ENCODE measurements at regions not wholly inside any gene's neighbourhood (a gene's known extent, or its start where the extent isn't known, plus 50 kb on each side); places are given as distances from the start of the nearest gene placed in this dataset.

- ATAC-seq (no peak), DNase-seq (no peak)
- intact Hi-C loops (cut with DNase I): no loop called here
- no peak for TF ChIP-seq CTCF (IDR thresholded peaks at IDR 0.05)
- Histone ChIP-seq H3K9me3 (no peaks in the 10 kb centered on the region), H3K36me3 (no peaks in the 10 kb centered on the region), H3K4me1 (no peaks in the 10 kb centered on the region), H3K27me3 (ENCODE audit: low read depth) (no peaks in the 10 kb centered on the region), H3K4me3 (no peak overlapping the region), H3K27ac (no peak overlapping the region)
Observed at GRCh38 chr5:58201922-58202648, 257.8 kb downstream of the PLK2 start.

GRCh38 chr5:58200451-58200850 lies 259.4 kb downstream of the PLK2 start:
- no peaks in the 10 kb centered on the region for H3K36me3 ChIP-seq
- H3K27me3 ChIP-seq (ENCODE audit: low read depth): no peaks in the 10 kb centered on the region
- intact Hi-C loops (cut with DNase I): no loop called here
- H3K4me3 ChIP-seq: no peak overlapping the region
- no peaks in the 10 kb centered on the region for H3K9me3 ChIP-seq
- ATAC-seq (no peak), DNase-seq (no peak)
- TF ChIP-seq CTCF (IDR thresholded peaks at IDR 0.05): no peak
- H3K27ac ChIP-seq: no peak overlapping the region
- H3K4me1 ChIP-seq: no peaks in the 10 kb centered on the region

- DNase-seq (no peak), ATAC-seq (no peak)
- no peaks in the 10 kb centered on the region for H3K9me3 ChIP-seq
- intact Hi-C loops (cut with DNase I): no loop called here
- H3K4me3 ChIP-seq: no peak overlapping the region
- no peak overlapping the region for H3K27ac ChIP-seq
- H3K27me3 ChIP-seq (ENCODE audit: low read depth): no peaks in the 10 kb centered on the region
- no peaks in the 10 kb centered on the region for H3K36me3 ChIP-seq
- H3K4me1 ChIP-seq: no peaks in the 10 kb centered on the region
- TF ChIP-seq CTCF (IDR thresholded peaks at IDR 0.05): no peak
Observed at GRCh38 chr5:58199087-58199486, 260.8 kb downstream of the PLK2 start.

- Histone ChIP-seq H3K36me3 (no peaks in the 10 kb centered on the region), H3K27ac (no peak overlapping the region), H3K27me3 (ENCODE audit: low read depth) (no peaks in the 10 kb centered on the region), H3K4me1 (no peaks in the 10 kb centered on the region), H3K9me3 (no peaks in the 10 kb centered on the region), H3K4me3 (no peak overlapping the region)
- TF ChIP-seq CTCF (IDR thresholded peaks at IDR 0.05): no peak
- no peak for DNase-seq
- ATAC-seq: no peak
- intact Hi-C loops (cut with DNase I): no loop called here
Observed at GRCh38 chr5:58198330-58198729, 261.6 kb downstream of the PLK2 start.

DNA sequence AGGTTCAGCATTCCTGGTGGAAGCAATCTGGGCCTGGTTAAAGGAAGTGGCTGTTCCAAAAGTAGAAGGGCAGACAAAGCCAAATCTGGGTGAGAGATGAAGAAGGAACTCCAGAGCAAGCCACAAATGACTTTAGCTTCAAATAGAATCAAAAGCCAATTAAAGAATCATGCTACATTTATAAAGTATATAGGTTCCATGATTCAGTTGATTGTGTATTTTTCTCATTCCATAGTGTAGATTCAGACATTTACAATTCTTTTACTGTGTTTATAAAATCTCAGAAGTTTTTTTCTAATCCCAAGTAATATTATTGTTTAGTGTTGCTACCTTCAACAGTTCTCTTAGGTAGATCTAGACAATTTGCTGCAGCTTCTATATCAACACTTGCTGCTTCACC lies 262.0 kb downstream of the PLK2 start:
- H3K4me1 ChIP-seq: no peaks in the 10 kb centered on the region
- DNase-seq (no peak), ATAC-seq (no peak)
- intact Hi-C loops (cut with DNase I): no loop called here
- H3K27ac ChIP-seq: no peak overlapping the region
- no peak overlapping the region for H3K4me3 ChIP-seq
- no peaks in the 10 kb centered on the region for H3K36me3 ChIP-seq
- no peak for TF ChIP-seq CTCF (IDR thresholded peaks at IDR 0.05)
- H3K9me3 ChIP-seq: no peaks in the 10 kb centered on the region
- H3K27me3 ChIP-seq (ENCODE audit: low read depth): no peaks in the 10 kb centered on the region

Measured in lower lobe of right lung (tissue), 2 donors.